Nephron (organoid): ENCODE measurements at regions not wholly inside any gene's neighbourhood (a gene's known extent, or its start where the extent isn't known, plus 50 kb on each side); places are given as distances from the start of the nearest gene placed in this dataset.
"Not testable (repeated sequence)": the region's sequence is repeated elsewhere in the genome, so short reads cannot be mapped to it uniquely, and the experiment has no call there.

Experiments
- H3K27ac Mint-ChIP-seq, 3 experiments: 2 replicates each; pipeline ENCODE4 v1.8.0; 2020; ENCODE audit warnings: mixed read lengths in 3 of 3, mild to moderate bottlenecking in 2 of 3, moderate library complexity in 1 of 3
- H3K27me3 Mint-ChIP-seq: 2 replicates; pipeline ENCODE4 v1.8.0; 2021; ENCODE audit warnings: low read depth, mild to moderate bottlenecking, moderate library complexity, mixed read lengths
- H3K36me3 Mint-ChIP-seq: 2 replicates; pipeline ENCODE4 v1.8.0; 2020; ENCODE audit warnings: low read depth, mixed read lengths
- H3K4me1 Mint-ChIP-seq: 2 replicates; pipeline ENCODE4 v1.8.0; 2020; ENCODE audit warnings: mixed read lengths
- H3K4me3 Mint-ChIP-seq, 3 experiments: 2 replicates each; pipeline ENCODE4 v1.8.0; 2020; ENCODE audit warnings: mild to moderate bottlenecking in 3 of 3, mixed read lengths in 3 of 3, moderate library complexity in 2 of 3
- H3K9me3 Mint-ChIP-seq: 2 replicates; pipeline ENCODE4 v1.8.0; 2020; ENCODE audit warnings: mixed read lengths
- TF ChIP-seq, protein P1 (sequence below), 3 experiments: fragments of 200-600 bp; sonication (generic); IDR thresholded peaks; one replicate each; pipeline ENCODE4 v1.5.0; 2021; ENCODE audit warnings: antibody characterized with exemption in 3 of 3; ENCODE audit not compliant: unreplicated experiment in 3 of 3

DNA sequence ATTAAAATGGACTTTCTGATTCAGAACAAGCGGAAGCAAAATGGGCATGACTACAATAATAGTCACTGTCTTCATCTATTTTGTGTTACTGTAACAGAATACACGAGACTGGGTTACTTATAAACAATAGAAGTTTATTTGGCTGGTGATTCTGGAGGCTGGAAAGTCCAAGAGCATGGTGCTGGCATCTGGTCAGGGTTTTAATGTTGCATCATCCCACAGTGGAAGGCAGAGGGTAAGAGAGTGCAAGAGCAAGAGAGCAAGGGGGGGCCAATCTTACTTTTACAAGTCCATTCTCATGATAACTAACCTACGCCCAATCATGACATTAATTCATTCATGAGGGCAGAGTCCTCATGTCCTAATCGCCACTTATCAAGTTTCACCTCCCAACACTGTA is 189.2 kb downstream of the TOX3 start:
- Mint-ChIP-seq H3K4me1 (no peaks in the 10 kb centered on the region), H3K27ac (no peak overlapping the region), H3K27me3 (no peaks in the 10 kb centered on the region), H3K36me3 (no peaks in the 10 kb centered on the region), H3K4me3 (no peak overlapping the region), H3K9me3 (peaks cover 9% of the 10 kb centered on the region)
- TF ChIP-seq, protein P1, sequence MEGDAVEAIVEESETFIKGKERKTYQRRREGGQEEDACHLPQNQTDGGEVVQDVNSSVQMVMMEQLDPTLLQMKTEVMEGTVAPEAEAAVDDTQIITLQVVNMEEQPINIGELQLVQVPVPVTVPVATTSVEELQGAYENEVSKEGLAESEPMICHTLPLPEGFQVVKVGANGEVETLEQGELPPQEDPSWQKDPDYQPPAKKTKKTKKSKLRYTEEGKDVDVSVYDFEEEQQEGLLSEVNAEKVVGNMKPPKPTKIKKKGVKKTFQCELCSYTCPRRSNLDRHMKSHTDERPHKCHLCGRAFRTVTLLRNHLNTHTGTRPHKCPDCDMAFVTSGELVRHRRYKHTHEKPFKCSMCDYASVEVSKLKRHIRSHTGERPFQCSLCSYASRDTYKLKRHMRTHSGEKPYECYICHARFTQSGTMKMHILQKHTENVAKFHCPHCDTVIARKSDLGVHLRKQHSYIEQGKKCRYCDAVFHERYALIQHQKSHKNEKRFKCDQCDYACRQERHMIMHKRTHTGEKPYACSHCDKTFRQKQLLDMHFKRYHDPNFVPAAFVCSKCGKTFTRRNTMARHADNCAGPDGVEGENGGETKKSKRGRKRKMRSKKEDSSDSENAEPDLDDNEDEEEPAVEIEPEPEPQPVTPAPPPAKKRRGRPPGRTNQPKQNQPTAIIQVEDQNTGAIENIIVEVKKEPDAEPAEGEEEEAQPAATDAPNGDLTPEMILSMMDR (IDR thresholded peaks at IDR 0.05; ENCODE audit: unreplicated experiment in 3 of 3) = no peak

DNA sequence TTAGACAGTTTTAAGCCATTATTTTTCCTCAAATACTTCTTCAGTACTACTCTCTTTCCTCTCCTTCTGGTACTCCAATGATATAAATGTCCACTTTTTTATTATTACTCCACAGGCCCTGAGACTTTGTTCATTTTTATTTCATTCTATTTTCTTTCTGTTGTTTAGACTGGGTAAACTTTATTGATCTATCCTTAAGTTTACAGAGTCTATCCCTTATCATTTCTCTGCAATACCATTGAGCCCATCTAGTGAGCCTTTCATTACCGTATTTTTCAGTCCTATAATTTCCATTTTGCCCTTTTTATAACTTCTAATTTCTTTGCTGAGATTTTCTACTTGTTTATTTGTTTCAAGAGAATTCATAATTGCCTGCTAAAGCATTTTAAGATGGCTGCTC is 193.7 kb downstream of the TOX3 start:
- no peak overlapping the region for H3K4me3 Mint-ChIP-seq
- H3K27ac Mint-ChIP-seq = no peak overlapping the region
- H3K27me3 Mint-ChIP-seq = no peaks in the 10 kb centered on the region
- TF ChIP-seq, protein P1 (IDR thresholded peaks at IDR 0.05; ENCODE audit: unreplicated experiment in 3 of 3) = no peak
- no peaks in the 10 kb centered on the region for H3K36me3 Mint-ChIP-seq
- peaks cover 9% of the 10 kb centered on the region for H3K9me3 Mint-ChIP-seq
- no peaks in the 10 kb centered on the region for H3K4me1 Mint-ChIP-seq

DNA sequence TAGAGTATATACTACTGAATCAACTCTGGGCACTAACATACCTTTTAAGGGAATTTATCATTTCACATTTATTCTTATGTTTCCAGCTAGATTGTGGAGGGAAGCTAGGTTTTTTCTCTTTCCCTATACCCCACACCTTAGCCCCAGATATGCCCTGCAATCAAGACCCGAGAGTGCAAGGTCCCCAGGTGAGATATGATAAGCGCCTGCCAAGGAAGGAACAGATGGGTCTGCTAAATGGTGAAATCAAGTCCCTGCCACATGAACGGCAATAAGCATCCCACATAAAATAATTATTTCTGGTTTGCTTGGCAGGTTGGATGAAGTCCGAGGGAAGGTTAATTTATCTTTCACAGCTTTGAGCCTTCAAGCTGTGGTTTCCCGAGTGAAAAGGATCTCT is 195.5 kb downstream of the TOX3 start:
- H3K36me3 Mint-ChIP-seq = no peaks in the 10 kb centered on the region
- no peaks in the 10 kb centered on the region for H3K9me3 Mint-ChIP-seq
- H3K4me1 Mint-ChIP-seq = no peaks in the 10 kb centered on the region
- no peak overlapping the region for H3K4me3 Mint-ChIP-seq
- no peaks in the 10 kb centered on the region for H3K27me3 Mint-ChIP-seq
- TF ChIP-seq, protein P1 (IDR thresholded peaks at IDR 0.05; ENCODE audit: unreplicated experiment in 3 of 3) = no peak
- H3K27ac Mint-ChIP-seq = no peak overlapping the region

DNA sequence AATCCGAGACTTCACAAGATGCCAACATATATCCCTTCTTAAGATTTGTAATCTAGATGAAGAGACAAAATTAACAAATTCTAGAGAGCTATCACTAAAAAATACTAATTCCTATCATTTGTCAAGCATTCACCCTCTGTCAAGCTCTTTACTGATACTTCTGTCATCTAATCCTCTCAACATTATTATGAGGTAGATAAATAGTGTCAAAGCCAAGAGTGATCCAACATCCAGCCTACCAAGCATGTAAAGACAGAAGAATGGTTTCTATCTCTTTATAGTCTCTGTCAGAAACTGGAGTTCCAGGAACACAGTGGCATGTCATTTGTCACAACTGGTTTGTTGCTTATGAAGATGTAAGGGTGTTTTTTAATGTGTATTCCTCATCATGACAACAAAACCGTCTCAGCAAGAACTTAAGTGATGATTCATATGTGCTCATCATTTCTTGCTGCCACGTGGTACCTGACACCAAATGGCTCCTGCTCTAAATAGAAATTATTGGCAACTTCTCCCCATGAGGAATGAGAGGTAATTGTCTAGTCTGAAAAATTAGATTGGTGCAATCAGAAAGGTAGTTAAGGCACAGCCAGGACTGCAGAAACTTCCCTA is 196.8 kb downstream of the TOX3 start:
- H3K4me3 Mint-ChIP-seq = no peak overlapping the region
- TF ChIP-seq, protein P1 (IDR thresholded peaks at IDR 0.05; ENCODE audit: unreplicated experiment in 3 of 3) = no peak
- H3K27me3 Mint-ChIP-seq = no peaks in the 10 kb centered on the region
- no peaks in the 10 kb centered on the region for H3K4me1 Mint-ChIP-seq
- H3K36me3 Mint-ChIP-seq = no peaks in the 10 kb centered on the region
- no peak overlapping the region for H3K27ac Mint-ChIP-seq
- H3K9me3 Mint-ChIP-seq = no peaks in the 10 kb centered on the region

DNA sequence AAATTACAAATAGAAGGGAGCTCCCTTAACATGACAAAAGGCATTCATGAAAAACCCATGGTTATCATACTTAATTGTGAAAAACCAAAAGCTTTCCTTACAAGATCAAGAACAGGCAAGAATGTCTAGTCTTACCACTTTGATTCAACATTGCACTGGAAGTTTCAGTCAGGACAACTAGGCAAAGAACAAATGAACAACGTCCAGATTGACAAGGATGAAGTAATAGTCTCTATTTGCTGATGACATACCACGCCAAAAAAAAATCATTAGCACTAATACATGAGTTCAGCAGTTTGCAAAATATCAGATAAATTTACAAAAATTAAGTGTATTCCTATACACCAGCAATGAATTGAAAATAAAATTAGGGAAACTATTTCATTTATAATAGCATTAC is 200.2 kb downstream of the TOX3 start:
- no peak overlapping the region for H3K27ac Mint-ChIP-seq
- H3K4me1 Mint-ChIP-seq = no peaks in the 10 kb centered on the region
- no peaks in the 10 kb centered on the region for H3K36me3 Mint-ChIP-seq
- H3K27me3 Mint-ChIP-seq = no peaks in the 10 kb centered on the region
- no peak overlapping the region for H3K4me3 Mint-ChIP-seq
- TF ChIP-seq, protein P1 (IDR thresholded peaks at IDR 0.05; ENCODE audit: unreplicated experiment in 3 of 3) = no peak
- no peaks in the 10 kb centered on the region for H3K9me3 Mint-ChIP-seq

DNA sequence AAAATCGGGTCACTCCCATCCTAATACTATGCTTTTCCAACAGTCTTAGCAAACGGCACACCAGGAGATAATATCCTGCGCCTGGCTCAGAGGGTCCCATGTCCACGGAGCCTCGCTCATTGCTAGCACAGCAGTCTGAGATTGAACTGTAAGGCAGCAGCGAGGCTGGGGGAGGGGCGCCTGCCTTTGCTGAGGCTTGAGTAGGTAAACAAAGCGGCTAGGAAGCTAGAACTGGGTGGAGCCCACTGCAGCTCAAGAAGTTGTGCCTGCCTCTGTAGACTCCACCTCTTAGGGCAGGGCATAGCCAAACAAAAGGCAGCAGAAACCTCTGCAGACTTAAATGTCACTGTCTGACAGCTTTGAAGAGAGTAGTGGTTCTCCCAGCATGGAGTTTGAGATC is 213.3 kb downstream of the TOX3 start:
- H3K27me3 Mint-ChIP-seq, H3K4me1 Mint-ChIP-seq, H3K4me3 Mint-ChIP-seq, H3K27ac Mint-ChIP-seq, H3K36me3 Mint-ChIP-seq: not testable (repeated sequence)
- H3K9me3 Mint-ChIP-seq = peaks cover 30% of the 10 kb centered on the region
